Suppressor macrophage treated with lipopolysaccharide for 1 hour (primary cell): ENCODE measurements at regions not wholly inside any gene's neighbourhood (a gene's known extent, or its start where the extent isn't known, plus 50 kb on each side); places are given as distances from the start of the nearest gene placed in this dataset.
A peak's percentile ranks its signal among the peaks of the same experiment; 100 is the strongest.

Experiments
- DNase-seq, 3 donors: peaks; one replicate each; pipeline ENCODE4 v3.0.0-alpha.2; 2020 to 2022

- DNase-seq: no peak
These were observed 109.4 kb downstream of the UCHL5 start for GRCh38 chr1:192949783-192950182.

GRCh38 chr1:192950926-192951325 lies 108.2 kb downstream of the UCHL5 start:
- no peak for DNase-seq

GRCh38 chr1:192951691-192952460 lies 107.3 kb downstream of the UCHL5 start:
- DNase-seq: peak; percentile 74 to 95 (median 89)

- peak; percentile 18 to 64 (median 29) for DNase-seq
These were observed 106.5 kb downstream of the UCHL5 start for GRCh38 chr1:192952646-192953045.

GRCh38 chr1:192954705-192955265 lies 104.4 kb downstream of the UCHL5 start:
- DNase-seq: peak; percentile 60 to 81 (median 72)

GRCh38 chr1:192958350-192958749 lies 100.8 kb downstream of the UCHL5 start:
- no peak for DNase-seq

GRCh38 chr1:192958871-192959270 lies 100.3 kb downstream of the UCHL5 start:
- DNase-seq: no peak

- DNase-seq: no peak
These were observed 99.4 kb downstream of the UCHL5 start for GRCh38 chr1:192959657-192960186.
